VCaP (cell line): ENCODE measurements at regions not wholly inside any gene's neighbourhood (a gene's known extent, or its start where the extent isn't known, plus 50 kb on each side); places are given as distances from the start of the nearest gene placed in this dataset.
A peak's percentile ranks its signal among the peaks of the same experiment; 100 is the strongest.
"Not testable (repeated sequence)": the region's sequence is repeated elsewhere in the genome, so short reads cannot be mapped to it uniquely, and the experiment has no call there.

Experiments used
- H3K27ac ChIP-seq: fragments of 450-650 bp; 2 replicates; pipeline ENCODE4 v1.5.1; 2017
- CTCF ChIP-seq: fragments of 450-650 bp; conservative IDR thresholded peaks from 2 replicates; pipeline ENCODE4 v1.5.1; 2017; ENCODE audit warnings: mild to moderate bottlenecking, moderate library complexity

GRCh38 chr3:71928212-71928611 is 143.3 kb upstream of the PROK2 start:
- TF ChIP-seq CTCF: no peak
- no peak overlapping the region for H3K27ac ChIP-seq

- H3K27ac ChIP-seq: no peak overlapping the region
- TF ChIP-seq CTCF: no peak
These were observed 142.6 kb upstream of the PROK2 start for GRCh38 chr3:71927505-71928066.

GRCh38 chr3:71926616-71927015 is 141.7 kb upstream of the PROK2 start:
- TF ChIP-seq CTCF: no peak
- H3K27ac ChIP-seq: no peak overlapping the region

- peak; percentile 94 for TF ChIP-seq CTCF
- H3K27ac ChIP-seq: no peak overlapping the region
These were observed 141.3 kb upstream of the PROK2 start for GRCh38 chr3:71926262-71926600.

- not testable (repeated sequence) for H3K27ac ChIP-seq
These were observed 140.7 kb upstream of the PROK2 start for GRCh38 chr3:71925511-71926261.

- no peak for TF ChIP-seq CTCF
- H3K27ac ChIP-seq: no peak overlapping the region
These were observed 139.8 kb upstream of the PROK2 start for GRCh38 chr3:71924721-71925120.

- no peak overlapping the region for H3K27ac ChIP-seq
- no peak for TF ChIP-seq CTCF
These were observed 136.1 kb upstream of the PROK2 start for GRCh38 chr3:71921036-71921435.

- no peak for TF ChIP-seq CTCF
- H3K27ac ChIP-seq: no peak overlapping the region
These were observed 134.6 kb upstream of the PROK2 start for GRCh38 chr3:71919572-71919971.
